AG08395 (cell line): ENCODE measurements at regions not wholly inside any gene's neighbourhood (a gene's known extent, or its start where the extent isn't known, plus 50 kb on each side); places are given as distances from the start of the nearest gene placed in this dataset.
"Not testable (repeated sequence)": the region's sequence is repeated elsewhere in the genome, so short reads cannot be mapped to it uniquely, and the experiment has no call there.

Source experiments
- DNase-seq: peaks from one replicate; pipeline ENCODE4 v3.0.0; 2012; ENCODE audit warnings: mixed read lengths, low spot score

GRCh38 chr9:42434844-42435714 lies 251.6 kb downstream of the SPATA31A6 start:
- not testable (repeated sequence) for DNase-seq

GRCh38 chr9:42435715-42436342 lies 252.4 kb downstream of the SPATA31A6 start:
- not testable (repeated sequence) for DNase-seq

GRCh38 chr9:42437057-42437759 lies 253.7 kb downstream of the SPATA31A6 start:
- DNase-seq: not testable (repeated sequence)

- not testable (repeated sequence) for DNase-seq
Measured at GRCh38 chr9:42442680-42443079, 259.2 kb downstream of the SPATA31A6 start.

GRCh38 chr9:42443414-42443813 lies 260.0 kb downstream of the SPATA31A6 start:
- DNase-seq: not testable (repeated sequence)

GRCh38 chr9:42461436-42461835 lies 278.0 kb downstream of the SPATA31A6 start:
- not testable (repeated sequence) for DNase-seq

- DNase-seq: not testable (repeated sequence)
Measured at GRCh38 chr9:42461863-42462262, 278.4 kb downstream of the SPATA31A6 start.

GRCh38 chr9:42463981-42464380 lies 280.5 kb downstream of the SPATA31A6 start:
- not testable (repeated sequence) for DNase-seq

GRCh38 chr9:42470577-42470976 lies 287.1 kb downstream of the SPATA31A6 start:
- not testable (repeated sequence) for DNase-seq

- not testable (repeated sequence) for DNase-seq
Measured at GRCh38 chr9:42490989-42491388, 307.5 kb downstream of the SPATA31A6 start.

GRCh38 chr9:42502620-42503264 lies 319.3 kb downstream of the SPATA31A6 start:
- DNase-seq: not testable (repeated sequence)

- DNase-seq: not testable (repeated sequence)
Measured at GRCh38 chr9:42508111-42508510, 324.7 kb downstream of the SPATA31A6 start.

GRCh38 chr9:42513535-42513934 lies 330.1 kb downstream of the SPATA31A6 start:
- not testable (repeated sequence) for DNase-seq

GRCh38 chr9:42534325-42534983 lies 351.0 kb downstream of the SPATA31A6 start:
- not testable (repeated sequence) for DNase-seq

GRCh38 chr9:42534984-42535325 lies 351.5 kb downstream of the SPATA31A6 start:
- DNase-seq: not testable (repeated sequence)

GRCh38 chr9:42550789-42551357 lies 367.4 kb downstream of the SPATA31A6 start:
- DNase-seq: not testable (repeated sequence)

- DNase-seq: not testable (repeated sequence)
Measured at GRCh38 chr9:42568530-42568929, 385.1 kb downstream of the SPATA31A6 start.

- not testable (repeated sequence) for DNase-seq
Measured at GRCh38 chr9:42568942-42569556, 385.6 kb downstream of the SPATA31A6 start.

- DNase-seq: not testable (repeated sequence)
Measured at GRCh38 chr9:42577851-42578250, 394.4 kb downstream of the SPATA31A6 start.
